Fibroblast of skin of left quadriceps (primary cell): ENCODE measurements at regions not wholly inside any gene's neighbourhood (a gene's known extent, or its start where the extent isn't known, plus 50 kb on each side); places are given as distances from the start of the nearest gene placed in this dataset.
"Not testable (repeated sequence)": the region's sequence is repeated elsewhere in the genome, so short reads cannot be mapped to it uniquely, and the experiment has no call there.

Experiments
- DNase-seq, 2 experiments: peaks; one replicate each; pipeline ENCODE4 v3.0.0-alpha.2; 2013; ENCODE audit warnings: low read depth in 2 of 2

DNA sequence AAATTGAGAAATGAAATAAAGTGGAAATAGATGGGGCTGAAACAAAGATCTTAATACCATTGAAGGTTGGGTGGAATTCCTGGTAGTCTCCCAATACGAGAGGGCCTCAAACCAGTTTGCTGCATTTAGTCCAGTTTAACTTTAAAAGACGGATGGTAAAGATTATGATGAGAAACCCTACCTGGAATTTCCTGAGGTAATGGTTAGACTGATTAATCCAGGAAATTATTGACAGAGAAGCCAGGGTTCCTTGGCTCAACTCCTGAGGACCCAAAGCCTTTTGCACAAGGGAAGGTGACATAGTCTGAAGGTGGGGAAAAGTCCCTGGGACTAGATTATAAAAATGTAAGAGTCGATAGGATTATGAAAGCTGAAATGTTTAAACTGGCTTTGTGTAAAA lies 133.2 kb upstream of the SLITRK5 start:
- no peak for DNase-seq

DNA sequence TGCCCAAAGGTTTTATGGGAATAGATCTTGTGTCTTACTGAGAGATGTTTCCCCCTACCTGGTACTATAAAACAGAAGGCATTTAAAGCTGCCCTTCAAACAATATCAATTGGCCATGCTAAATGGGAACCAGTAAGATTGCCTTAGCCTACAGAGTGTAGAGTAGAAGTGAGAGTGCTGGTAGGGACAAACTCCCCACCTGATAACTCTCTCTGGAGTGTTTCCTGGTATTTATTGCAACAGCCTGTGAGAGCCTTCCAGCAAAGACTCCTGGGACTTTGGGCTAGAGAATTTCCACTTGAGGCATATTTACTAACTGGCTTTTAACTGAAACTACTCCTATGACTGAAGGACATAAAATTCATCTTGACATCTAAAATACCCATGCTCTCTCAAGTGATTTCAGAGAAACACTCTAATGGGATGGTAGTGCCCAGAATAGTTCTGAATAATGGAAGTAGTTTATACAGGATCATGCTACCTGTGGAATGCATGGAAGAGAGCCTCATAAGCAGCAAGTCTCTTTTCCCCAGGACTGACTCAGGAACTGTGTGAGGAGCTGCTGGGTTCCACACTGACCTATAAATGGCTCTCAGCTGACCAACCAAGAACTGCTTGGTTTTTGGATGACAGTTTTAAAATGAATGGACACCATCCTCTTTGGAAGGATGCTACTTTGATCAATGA lies 132.7 kb upstream of the SLITRK5 start:
- no peak for DNase-seq

DNA sequence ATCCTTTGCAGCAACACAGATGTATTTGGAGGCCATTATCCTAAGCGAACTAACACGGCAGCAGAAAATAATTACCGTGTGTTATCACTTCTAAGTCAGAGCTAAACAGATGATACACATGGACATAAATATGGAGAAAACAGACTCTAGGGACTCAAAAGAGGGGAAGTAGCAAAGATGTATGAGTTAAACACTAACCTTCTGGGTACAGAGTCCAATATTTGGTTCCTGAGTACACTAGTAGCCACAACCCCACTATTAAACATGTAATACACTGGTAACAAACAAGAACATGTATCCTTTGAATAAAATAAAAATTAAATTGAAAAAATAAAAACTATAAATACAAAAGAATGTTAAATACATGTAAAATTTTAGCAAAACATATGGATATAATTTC lies 118.0 kb upstream of the SLITRK5 start:
- DNase-seq: no peak

DNA sequence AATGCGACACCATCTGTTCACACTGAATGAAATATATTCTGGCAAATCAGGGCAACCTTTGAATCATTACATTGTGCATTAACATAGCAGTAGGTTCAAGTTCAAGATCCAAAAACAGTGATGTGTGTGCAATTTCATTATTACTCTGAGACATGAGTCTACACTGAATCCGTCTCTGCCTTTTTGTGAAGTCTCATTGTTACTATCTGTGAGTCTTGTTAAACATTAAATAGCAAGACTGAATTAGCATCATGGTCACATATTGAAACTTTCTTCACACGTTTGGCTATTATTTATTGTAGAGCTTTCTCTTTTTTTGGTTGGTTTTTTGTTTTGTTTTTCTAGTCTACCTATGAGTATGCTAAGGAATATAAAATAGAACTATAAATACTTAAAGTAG lies 117.1 kb upstream of the SLITRK5 start:
- no peak for DNase-seq

DNA sequence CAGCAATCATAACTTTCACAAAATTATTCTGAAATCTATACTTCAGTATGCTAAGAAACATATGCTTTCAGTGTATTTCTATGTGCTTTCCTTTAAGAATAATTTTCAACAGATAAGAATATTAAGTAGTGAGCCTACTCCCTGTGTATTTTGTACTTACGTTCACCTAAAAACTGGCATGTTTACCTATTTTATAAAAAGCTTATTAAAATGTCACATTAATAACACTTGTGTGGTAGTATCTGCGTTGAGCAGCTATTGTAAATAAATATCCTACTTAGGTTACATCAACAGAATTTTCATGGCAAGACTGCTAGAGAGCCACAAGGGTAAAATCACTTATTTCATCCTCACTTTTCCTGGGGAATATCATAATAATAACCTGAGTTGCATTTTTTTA lies 113.4 kb upstream of the SLITRK5 start:
- DNase-seq: no peak

DNA sequence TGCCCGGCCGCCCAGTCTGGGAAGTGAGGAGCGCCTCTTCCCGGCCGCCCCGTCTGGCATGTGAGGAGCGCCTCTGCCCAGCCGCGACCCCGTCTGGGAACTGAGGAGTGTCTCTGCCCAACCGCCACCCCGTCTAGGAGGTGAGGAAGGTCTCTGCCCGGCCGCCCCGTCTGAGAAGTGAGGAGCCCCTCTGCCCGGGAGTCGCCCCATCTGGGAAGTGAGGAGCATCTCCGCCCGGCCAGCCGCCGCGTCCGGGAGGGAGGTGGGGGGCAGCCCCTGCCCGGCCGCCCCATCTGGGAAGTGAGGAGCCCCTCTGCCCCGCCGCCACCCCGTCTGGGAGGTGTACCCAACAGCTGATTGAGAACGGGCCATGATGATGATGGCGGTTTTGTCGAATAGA lies 109.6 kb upstream of the SLITRK5 start:
- DNase-seq: not testable (repeated sequence)

DNA sequence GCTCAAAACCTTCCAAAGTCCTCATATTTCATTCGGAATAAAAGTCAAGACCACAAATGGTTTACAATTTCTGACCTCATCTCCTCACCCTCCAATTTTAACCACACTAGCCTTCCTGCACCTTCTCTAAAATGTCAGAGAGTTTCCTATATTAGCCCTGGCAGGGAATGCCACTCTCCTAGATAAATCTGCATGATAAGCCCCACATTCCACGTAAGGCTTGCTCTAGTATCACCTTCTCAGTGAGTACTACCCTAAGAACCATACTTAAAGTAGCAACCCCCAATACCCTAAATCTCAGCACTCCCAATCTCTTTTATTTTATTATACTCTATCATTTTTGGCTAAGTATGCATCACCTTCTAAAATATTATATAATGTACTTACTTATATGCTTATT lies 100.5 kb upstream of the SLITRK5 start:
- no peak for DNase-seq

DNA sequence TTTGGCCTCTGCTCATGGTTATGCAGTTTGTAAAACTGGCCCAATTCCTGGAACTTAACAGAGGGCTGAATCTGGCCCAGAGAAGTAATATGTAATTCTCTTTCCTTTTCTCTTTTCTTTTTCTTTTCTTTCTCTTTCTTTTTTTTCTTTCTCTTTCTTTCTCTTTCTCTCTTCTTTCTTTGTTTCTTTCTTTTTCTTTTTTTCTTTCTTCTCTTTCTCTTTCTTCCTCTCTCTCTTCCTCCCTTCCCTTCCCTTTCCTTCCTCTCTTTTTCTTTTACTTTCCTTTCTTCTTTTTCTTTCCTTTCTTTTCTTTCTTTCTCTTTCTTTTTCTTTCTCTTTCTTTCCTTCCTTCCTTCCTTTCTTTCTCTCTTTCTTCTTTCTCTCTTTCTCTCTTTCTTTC lies 88.8 kb upstream of the SLITRK5 start:
- DNase-seq: no peak

DNA sequence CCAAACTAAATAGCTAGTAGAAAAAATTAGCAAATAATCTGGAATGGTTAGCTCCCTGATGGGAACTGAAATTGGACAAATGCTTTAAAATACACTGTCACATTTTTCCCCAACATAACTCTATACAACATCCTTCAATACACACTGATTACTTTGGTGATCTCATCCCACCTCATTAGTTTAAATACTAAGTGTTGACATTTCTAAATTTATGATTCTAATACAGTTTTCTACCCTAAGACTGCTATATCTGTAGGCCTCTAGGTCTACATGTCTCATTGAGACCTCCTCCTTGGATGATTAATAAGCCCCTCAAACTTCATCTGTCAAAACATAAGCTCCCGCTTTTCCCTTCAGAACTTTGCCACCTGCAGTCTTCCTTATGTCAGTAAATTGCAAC lies 80.7 kb upstream of the SLITRK5 start:
- DNase-seq: no peak

DNA sequence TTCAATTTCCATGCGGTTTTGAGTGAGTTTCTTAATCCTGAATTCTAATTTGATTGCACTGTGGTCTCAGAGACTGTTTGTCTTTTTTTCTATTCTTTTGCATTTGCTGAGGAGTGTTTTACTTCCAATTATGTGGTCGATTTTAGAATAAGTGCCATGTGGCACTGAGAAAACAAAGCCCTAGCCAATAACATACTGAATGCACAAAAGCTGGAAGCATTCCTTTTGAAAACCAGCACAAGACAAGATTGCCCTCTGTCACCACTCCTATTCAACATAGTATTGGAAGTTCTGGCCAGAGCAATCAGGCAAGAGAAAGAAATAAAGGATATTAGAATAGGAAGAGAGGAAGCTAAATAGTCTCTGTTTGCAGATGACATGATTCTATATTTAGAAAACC lies 66.7 kb upstream of the SLITRK5 start:
- DNase-seq: not testable (repeated sequence)

DNA sequence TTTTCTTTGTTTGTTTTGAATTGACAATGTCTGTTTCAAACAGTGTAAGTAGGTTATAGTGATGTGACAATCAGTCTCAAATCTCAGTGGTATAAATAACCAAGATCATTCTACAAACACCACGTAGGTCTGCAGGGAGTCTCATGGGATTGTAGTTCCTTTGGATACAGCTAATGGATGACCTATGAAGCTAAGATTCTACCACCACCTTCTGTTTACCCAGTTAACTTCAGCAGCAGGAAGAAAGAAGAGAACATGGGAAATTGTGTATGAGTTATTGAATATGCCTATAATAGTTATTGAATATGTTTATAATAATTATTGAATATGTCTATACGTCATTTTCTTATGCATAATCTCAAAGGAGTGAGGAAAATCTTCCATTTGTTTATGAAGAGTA lies 63.9 kb upstream of the SLITRK5 start:
- no peak for DNase-seq

DNA sequence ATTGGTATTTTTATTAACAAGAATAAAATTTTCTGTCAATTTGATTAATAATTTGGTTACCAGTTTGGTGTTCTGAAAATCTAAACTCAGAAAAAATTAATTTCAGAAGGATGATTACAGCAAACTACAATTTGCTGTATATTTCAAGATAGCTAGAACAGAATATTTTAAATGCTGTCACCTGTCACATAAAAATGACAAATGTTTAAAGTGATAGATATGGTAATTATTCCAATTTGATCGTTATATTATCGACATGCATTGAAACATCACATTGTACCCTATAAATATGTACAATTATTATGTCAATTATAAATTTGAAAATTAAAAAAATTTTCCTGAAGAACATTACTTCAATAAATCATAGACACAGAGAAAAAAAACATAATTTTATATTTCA lies 56.9 kb upstream of the SLITRK5 start:
- DNase-seq: no peak
